ENCODE measurements at regions not wholly inside any gene's neighbourhood (a gene's known extent, or its start where the extent isn't known, plus 50 kb on each side); places are given as distances from the start of the nearest gene placed in this dataset.
A peak's percentile ranks its signal among the peaks of the same experiment; 100 is the strongest.
"Not testable (repeated sequence)": the region's sequence is repeated elsewhere in the genome, so short reads cannot be mapped to it uniquely, and the experiment has no call there.

DNA sequence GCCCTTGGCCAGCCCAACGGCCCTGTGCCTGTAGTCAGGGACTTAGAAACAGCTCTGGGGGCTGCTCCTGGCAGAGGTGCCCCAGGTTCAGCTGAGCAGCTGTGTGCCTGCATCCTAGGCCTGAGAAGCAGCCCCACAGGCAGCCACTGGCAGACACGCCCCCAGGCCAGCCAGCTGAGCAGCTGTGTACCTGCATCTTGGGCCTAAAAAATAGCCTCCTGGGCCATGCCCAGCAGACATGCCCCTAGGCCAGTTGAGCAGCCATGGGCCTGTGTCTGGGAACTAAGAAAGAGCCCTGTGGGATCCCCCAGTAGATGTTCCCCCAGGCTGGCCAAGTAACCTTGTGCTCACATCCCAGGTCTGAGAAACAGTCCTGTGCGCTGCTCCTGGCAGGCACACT, 64.0 kb downstream of the TBR1 start:
- H3K27ac Mint-ChIP-seq = no peak overlapping the region
- DNase-seq (no peak), ATAC-seq (replicated peaks) (no peak)
- H3K4me3 Mint-ChIP-seq = no peak overlapping the region
- H3K36me3 Mint-ChIP-seq (ENCODE audit: insufficient read depth) = no peaks in the 10 kb centered on the region
- H3K4me1 Mint-ChIP-seq (ENCODE audit: low read depth in 2 of 2) = no peaks in the 10 kb centered on the region
- peaks cover 6 to 35% of the 10 kb centered on the region in 2 donors for H3K27me3 Mint-ChIP-seq
- peaks cover 14 to 23% of the 10 kb centered on the region in 2 donors for H3K9me3 Mint-ChIP-seq

DNA sequence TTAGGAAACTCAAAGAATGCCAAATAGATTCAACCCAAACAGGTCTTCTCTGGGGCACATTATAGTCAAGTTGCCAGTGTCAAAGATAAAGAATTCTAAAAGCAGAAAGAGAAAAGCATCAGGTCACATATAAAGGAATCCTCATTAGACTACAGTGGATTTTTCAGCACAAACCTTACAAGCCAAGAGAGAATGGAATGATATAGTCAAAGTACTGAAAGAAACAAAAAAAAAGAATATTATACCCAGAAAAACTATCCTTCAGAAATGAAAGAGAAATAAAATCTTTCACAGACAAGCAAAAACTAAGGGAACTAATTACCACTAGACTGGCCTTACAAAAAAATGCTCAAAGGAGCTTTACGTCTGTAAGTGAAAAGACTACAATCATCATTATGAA, 65.5 kb downstream of the TBR1 start:
- Mint-ChIP-seq H3K36me3 (ENCODE audit: insufficient read depth) (no peaks in the 10 kb centered on the region), H3K9me3 (peaks cover 14 to 23% of the 10 kb centered on the region in 2 donors), H3K4me3 (no peak overlapping the region), H3K27me3 (peaks cover 6 to 31% of the 10 kb centered on the region in 2 donors), H3K27ac (no peak overlapping the region), H3K4me1 (ENCODE audit: low read depth in 2 of 2) (no peaks in the 10 kb centered on the region)
- ATAC-seq (replicated peaks) (no peak), DNase-seq (no peak)

DNA sequence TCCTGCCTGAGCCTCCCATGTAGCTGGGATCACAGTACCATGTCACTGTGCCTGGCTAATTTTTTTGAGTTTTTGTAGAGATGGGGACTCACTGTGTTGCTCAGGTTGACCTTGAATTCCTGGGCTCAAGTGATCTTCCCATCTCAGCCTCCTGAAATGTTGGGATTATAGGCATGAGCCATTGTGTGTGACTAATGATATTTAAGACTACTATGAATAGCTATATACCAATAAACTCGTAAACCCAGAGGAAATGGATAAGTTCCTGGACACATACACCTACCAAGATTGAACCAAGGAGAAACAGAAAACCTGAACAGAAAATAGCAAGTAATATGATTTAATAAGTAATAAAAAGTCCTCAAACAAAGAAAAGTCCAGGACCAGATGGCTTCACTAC, 68.0 kb downstream of the TBR1 start:
- Mint-ChIP-seq H3K27ac (no peak overlapping the region), H3K4me1 (ENCODE audit: low read depth in 2 of 2) (no peaks in the 10 kb centered on the region), H3K4me3 (no peak overlapping the region), H3K9me3 (peaks cover 13 to 23% of the 10 kb centered on the region in 2 donors), H3K36me3 (ENCODE audit: insufficient read depth) (no peaks in the 10 kb centered on the region), H3K27me3 (peaks cover 6 to 27% of the 10 kb centered on the region in 2 donors)
- ATAC-seq (replicated peaks) = no peak
- no peak for DNase-seq

DNA sequence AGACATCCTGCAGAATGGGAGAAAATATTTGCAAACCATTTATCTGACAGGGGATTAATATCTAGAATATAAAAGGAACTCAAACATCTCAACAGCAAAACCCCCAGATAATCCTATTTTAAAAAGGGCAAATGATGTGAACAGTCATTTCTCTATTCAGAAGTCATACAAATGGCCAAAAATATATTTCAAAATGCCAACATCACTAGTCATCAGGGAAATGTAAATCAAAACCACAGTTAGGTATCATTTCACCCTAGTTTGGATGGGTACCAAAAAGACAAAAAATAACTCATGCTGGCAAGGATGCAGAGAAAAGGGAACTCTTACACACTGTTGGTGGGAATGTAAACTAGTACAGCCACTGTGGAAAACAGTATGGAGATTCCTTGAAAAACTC, 70.0 kb downstream of the TBR1 start:
- no peaks in the 10 kb centered on the region for H3K36me3 Mint-ChIP-seq (ENCODE audit: insufficient read depth)
- no peak for DNase-seq
- peaks cover 8 to 17% of the 10 kb centered on the region in 2 donors for H3K9me3 Mint-ChIP-seq
- no peaks in the 10 kb centered on the region for H3K4me1 Mint-ChIP-seq (ENCODE audit: low read depth in 2 of 2)
- H3K27me3 Mint-ChIP-seq = peaks cover 12 to 15% of the 10 kb centered on the region in 2 donors
- H3K27ac Mint-ChIP-seq = no peak overlapping the region
- no peak for ATAC-seq (replicated peaks)
- no peak overlapping the region for H3K4me3 Mint-ChIP-seq

DNA sequence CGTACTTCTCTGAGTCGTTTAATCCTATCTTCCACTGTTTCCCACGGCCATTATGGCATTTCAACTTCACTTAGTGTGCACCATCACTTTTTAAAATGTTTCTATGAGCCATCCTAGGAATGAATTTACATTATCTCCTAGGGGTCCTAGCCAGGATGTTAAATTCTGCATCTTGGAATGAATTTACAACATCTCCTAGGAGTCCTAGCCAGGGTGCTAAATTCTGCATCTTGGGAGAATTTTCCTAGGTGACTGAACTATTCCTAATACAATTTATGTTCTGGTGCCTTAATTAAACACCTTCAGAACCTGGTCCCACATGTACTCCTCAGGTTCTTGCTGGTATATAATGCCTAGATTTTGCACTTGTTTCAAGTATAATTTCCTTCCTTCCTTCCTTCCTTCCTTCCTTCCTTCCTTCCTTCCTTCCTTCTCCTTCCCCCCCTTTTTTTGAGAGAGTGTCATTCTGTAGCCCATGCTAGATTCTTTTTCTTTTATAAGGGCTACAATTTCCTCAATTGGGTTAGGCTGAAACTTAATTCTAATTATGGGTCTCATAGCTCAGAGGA, 72.1 kb downstream of the TBR1 start:
- ATAC-seq (replicated peaks) (no peak), DNase-seq (no peak)
- H3K27me3 Mint-ChIP-seq = peaks cover under 1 to 11% of the 10 kb centered on the region in 2 donors
- H3K27ac Mint-ChIP-seq = no peak overlapping the region
- no peak overlapping the region for H3K4me3 Mint-ChIP-seq
- H3K36me3 Mint-ChIP-seq (ENCODE audit: insufficient read depth) = no peaks in the 10 kb centered on the region
- peaks cover 0 to 1% of the 10 kb centered on the region in 2 donors for H3K9me3 Mint-ChIP-seq
- H3K4me1 Mint-ChIP-seq (ENCODE audit: low read depth in 2 of 2) = no peaks in the 10 kb centered on the region

DNA sequence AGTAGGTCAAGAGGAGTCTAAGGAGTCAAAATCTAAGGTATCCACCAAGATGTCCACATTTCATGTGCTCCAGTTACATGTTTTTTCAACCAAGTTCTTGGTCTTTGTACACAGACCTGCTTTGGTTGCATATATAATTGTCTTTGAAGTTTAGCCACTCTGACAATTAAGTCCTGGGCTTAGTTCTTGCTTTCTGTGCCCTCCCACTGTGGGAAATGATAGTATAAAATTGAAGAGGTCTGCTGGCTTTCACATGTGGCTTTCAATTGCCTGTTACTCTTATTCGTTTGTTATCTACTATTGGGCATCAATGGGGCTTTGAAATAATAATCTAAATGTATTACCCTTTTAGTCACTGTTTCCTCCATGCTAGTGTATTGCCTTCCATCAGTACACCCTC, 72.8 kb downstream of the TBR1 start:
- DNase-seq (no peak), ATAC-seq (replicated peaks) (no peak)
- H3K9me3 Mint-ChIP-seq = peaks cover 0 to 1% of the 10 kb centered on the region in 2 donors
- peaks cover 0 to 6% of the 10 kb centered on the region in 2 donors for H3K27me3 Mint-ChIP-seq
- H3K4me3 Mint-ChIP-seq = no peak overlapping the region
- H3K36me3 Mint-ChIP-seq (ENCODE audit: insufficient read depth) = no peaks in the 10 kb centered on the region
- H3K27ac Mint-ChIP-seq = no peak overlapping the region
- no peaks in the 10 kb centered on the region for H3K4me1 Mint-ChIP-seq (ENCODE audit: low read depth in 2 of 2)

DNA sequence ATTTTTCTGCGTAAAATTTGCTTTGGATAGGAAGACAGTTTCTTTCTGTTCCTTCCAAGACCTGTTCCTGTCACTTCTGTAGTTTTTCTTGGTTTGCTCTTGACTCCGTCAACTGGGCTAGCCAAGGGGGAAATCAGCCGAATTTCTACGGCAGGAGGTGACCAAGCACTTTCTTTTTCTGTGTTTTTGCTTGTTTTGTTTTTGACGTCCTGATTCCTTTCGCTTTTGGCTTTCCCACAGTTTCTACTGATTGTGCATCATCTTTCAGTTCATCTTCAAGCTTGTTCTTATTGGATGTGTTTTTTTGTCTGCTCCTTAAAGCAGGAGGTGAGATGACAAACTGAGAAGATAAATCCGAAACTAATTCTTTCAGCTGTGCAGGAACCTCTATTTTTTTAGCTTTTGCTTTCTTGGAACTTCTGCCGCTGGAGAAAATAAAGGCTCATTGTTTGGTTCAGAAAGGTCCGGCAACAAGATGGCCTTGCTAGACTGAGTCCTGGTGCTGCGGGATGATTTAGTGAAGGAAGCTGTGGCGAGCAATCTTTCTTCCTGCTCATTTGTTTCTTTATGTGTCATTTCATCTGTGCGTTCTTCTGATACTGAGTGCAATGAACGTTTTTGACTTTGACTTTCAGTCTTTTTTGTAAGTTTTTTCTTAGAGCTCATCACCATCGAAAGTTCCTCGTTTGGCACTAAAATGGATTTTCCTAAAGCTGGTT, 85.0 kb downstream of the TBR1 start:
- not testable (repeated sequence) for ATAC-seq (replicated peaks); H3K27ac Mint-ChIP-seq

DNA sequence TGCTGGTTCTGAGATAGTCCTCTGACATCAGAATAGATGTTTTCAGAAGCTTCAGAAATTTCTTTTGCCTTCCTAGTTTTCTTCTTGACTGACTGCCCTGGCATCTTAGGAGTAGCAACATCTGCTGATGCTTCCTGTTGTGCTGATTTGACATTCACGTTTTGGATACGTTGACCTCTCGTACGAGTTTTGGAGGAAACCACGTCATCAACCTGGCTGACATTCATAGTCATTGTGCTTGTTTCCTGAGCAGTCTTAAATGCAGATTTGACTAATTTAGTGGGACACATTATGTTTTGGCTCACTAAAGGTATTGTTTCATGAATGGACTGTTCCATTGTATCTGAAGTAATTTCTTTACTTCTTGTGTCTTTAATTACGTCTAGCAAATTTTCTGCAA, 86.2 kb downstream of the TBR1 start:
- ATAC-seq (replicated peaks); H3K27ac Mint-ChIP-seq; DNase-seq; H3K4me3 Mint-ChIP-seq; H3K36me3 Mint-ChIP-seq (ENCODE audit: insufficient read depth); H3K4me1 Mint-ChIP-seq (ENCODE audit: low read depth in 2 of 2); H3K9me3 Mint-ChIP-seq: not testable (repeated sequence)
- H3K27me3 Mint-ChIP-seq = peaks cover 6 to 43% of the 10 kb centered on the region in 2 donors

More for the DNA sequence above, 85.0 kb downstream of the TBR1 start:
- Mint-ChIP-seq H3K4me3 (peak overlapping the region; percentile 52 to 63), H3K27me3 (peaks cover 6 to 32% of the 10 kb centered on the region in 2 donors)
- H3K36me3 Mint-ChIP-seq (ENCODE audit: insufficient read depth); H3K4me1 Mint-ChIP-seq (ENCODE audit: low read depth in 2 of 2); DNase-seq; H3K9me3 Mint-ChIP-seq: not testable (repeated sequence)

DNA sequence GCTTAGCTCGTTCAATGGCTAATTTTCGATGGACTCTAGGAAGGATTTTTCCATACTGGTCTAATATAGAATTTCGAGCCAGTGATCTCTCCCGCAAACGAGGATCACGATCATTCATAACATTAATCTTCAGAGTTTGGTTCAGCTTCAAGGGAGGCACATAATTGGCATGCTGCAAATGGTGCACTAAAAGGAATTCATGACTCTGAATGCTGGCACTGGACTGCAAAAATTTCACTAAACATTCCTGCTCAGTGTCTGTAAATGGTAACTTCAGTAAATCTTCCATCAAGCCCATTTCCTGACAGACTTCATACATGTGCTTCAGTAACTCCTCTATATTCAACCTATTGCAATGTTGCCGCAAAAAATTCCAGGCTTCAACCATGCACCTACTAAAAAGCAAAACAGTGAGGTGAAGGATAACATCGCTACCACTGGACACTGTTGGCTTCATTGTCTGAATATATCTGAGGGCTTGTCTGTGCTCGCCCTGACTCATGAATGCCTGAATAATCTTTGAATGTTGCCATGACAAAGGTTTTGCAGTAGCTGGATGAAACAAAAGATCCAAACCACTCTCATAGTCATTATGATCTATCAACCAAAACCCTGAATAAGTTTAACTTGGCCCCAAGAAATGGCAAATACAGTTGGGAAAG, 88.7 kb downstream of the TBR1 start:
- H3K9me3 Mint-ChIP-seq; H3K4me1 Mint-ChIP-seq (ENCODE audit: low read depth in 2 of 2); DNase-seq; H3K36me3 Mint-ChIP-seq (ENCODE audit: insufficient read depth); H3K4me3 Mint-ChIP-seq; H3K27ac Mint-ChIP-seq; ATAC-seq (replicated peaks): not testable (repeated sequence)
- H3K27me3 Mint-ChIP-seq = peaks cover 0 to 23% of the 10 kb centered on the region in 2 donors

DNA sequence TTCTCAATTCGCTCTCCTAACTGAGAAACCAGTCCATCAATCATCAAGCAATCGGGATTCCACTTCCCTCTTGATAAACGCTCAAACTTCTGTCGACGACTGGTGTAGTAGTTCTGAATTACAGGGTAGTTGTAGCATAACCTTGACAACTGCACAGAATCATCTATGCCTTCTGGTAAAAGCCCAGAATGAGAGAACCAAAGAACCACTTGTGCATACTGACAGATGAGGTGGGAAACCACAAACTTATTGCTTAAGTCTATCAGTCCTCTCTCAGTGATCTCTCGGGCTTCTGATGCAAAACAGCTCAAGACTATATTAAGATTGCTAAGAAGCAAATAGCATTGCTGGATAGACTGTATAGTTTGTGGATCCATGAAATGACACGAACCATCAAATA, 89.4 kb downstream of the TBR1 start:
- not testable (repeated sequence) for H3K36me3 Mint-ChIP-seq (ENCODE audit: insufficient read depth); H3K9me3 Mint-ChIP-seq; H3K27ac Mint-ChIP-seq; H3K4me3 Mint-ChIP-seq; H3K4me1 Mint-ChIP-seq (ENCODE audit: low read depth in 2 of 2); ATAC-seq (replicated peaks); DNase-seq
- H3K27me3 Mint-ChIP-seq = peaks cover 0 to 23% of the 10 kb centered on the region in 2 donors

DNA sequence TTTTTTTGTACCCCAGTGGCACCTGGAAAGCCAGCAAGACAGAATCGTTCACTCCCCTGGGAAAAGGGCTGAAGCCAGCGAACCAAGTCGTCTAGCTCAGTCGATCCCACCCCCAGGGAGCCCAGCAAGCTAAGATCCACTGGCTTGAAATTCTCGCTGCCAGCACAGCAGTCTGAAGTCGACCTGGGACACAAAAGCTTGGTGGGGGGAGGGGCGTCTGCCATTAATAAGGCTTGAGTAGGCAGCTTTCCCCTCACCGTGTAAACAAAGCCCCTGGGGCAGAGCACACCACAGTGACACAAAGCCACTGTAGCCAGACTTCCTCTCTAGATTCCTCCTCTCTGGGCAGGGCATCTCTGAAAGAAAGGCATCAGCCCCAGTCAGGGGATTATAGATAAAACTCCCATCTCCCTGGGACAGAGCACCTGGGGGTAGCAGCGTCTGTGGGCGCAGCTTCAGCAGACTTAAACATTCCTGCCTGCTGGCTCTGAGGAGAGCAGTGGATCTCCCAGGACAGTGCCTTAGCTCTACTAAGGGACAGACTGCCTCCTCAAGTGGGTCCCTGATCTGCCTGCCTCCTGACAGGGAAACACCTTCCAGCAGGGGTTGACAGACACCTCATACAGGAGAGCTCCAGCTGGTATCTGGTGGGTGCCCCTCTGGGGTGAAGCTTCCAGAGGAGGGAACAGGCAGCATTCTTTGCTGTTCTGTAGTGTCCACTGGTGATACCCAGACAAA, 97.4 kb downstream of the TBR1 start:
- not testable (repeated sequence) for H3K36me3 Mint-ChIP-seq (ENCODE audit: insufficient read depth); ATAC-seq (replicated peaks); H3K9me3 Mint-ChIP-seq; H3K4me1 Mint-ChIP-seq (ENCODE audit: low read depth in 2 of 2); H3K4me3 Mint-ChIP-seq; DNase-seq; H3K27ac Mint-ChIP-seq
- H3K27me3 Mint-ChIP-seq = peaks cover 0 to 31% of the 10 kb centered on the region in 2 donors

DNA sequence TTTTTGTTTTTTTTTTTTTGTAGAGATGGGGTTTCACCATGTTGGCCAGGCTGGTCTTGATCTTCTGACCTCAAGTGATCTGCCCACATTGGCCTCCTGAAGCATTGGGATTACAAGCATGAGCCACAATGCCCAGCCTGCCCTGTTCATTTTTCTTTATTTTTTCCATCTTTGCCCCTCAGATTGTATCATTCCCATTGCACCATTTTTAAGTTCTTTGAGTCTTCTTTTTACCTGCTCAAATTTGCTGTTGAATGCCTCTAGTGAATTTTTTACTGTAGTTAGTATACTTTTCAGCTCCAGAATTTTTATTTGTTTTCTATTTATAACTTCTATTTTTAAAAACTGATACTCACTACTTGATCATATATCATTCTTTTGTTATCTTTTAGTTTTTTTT, 101.4 kb upstream of the SLC4A10 start:
- H3K27me3 Mint-ChIP-seq = peaks cover 0 to 6% of the 10 kb centered on the region in 2 donors
- no peak overlapping the region for H3K4me3 Mint-ChIP-seq
- DNase-seq (no peak), ATAC-seq (replicated peaks) (no peak)
- H3K27ac Mint-ChIP-seq = no peak overlapping the region
- H3K36me3 Mint-ChIP-seq (ENCODE audit: insufficient read depth) = no peaks in the 10 kb centered on the region
- peaks cover 7 to 8% of the 10 kb centered on the region in 2 donors for H3K9me3 Mint-ChIP-seq
- peaks cover 0 to 2% of the 10 kb centered on the region in 2 donors for H3K4me1 Mint-ChIP-seq (ENCODE audit: low read depth in 2 of 2)

DNA sequence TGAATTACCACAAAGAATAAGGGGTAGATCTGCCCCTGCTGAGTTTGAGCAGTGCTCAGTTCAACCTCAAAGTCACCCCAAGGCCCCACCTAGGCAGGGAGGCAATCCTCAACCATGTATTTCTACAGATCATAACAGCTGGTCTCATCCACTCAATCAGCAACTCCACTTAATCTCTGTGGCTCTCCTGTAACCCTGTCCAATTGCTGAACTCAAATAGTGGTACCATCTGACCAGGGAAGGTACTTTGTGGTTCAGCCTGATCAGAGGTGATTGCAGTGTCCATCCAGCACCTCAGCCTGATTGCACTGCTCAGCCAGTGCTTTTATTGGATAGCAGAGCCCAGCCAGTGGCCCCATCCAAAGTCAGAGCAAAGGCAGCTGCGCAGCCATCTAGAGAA, 91.0 kb upstream of the SLC4A10 start:
- Mint-ChIP-seq H3K27me3 (peaks cover 10 to 23% of the 10 kb centered on the region in 2 donors), H3K36me3 (ENCODE audit: insufficient read depth) (peaks cover 3% of the 10 kb centered on the region), H3K4me3 (no peak overlapping the region), H3K9me3 (peaks cover 6 to 12% of the 10 kb centered on the region in 2 donors), H3K4me1 (ENCODE audit: low read depth in 2 of 2) (no peaks in the 10 kb centered on the region), H3K27ac (no peak overlapping the region)
- no peak for ATAC-seq (replicated peaks)
- DNase-seq = no peak
